A549 (cell line): ENCODE measurements at regions not wholly inside any gene's neighbourhood (a gene's known extent, or its start where the extent isn't known, plus 50 kb on each side); places are given as distances from the start of the nearest gene placed in this dataset.

Experiments
- CTCF ChIP-seq: fragments of >200 bp; sonication (Bioruptor Twin); formaldehyde crosslinking; IDR thresholded peaks from 3 replicates; pipeline ENCODE4 v1.5.1; 2016
- EP300 ChIP-seq, 2 experiments: fragments of >200 bp; sonication (Bioruptor Twin); formaldehyde crosslinking; IDR thresholded peaks; 2 replicates in 1 of 2; 3 replicates in 1 of 2; pipeline ENCODE4 v1.6.1; 2016 to 2017
- JUN ChIP-seq, 2 experiments: fragments of >200 bp; sonication (Bioruptor Twin); formaldehyde crosslinking; IDR thresholded peaks; 2 replicates in 1 of 2; 3 replicates in 1 of 2; pipeline ENCODE4 v1.6.1; 2016 to 2017
- MAZ ChIP-seq: fragments of 150-350 bp; IDR thresholded peaks from 2 replicates; pipeline ENCODE4 v1.6.1; 2014; ENCODE audit warnings: antibody characterized with exemption, low read depth, low read length, borderline replicate concordance
- POLR2A ChIP-seq: IDR thresholded peaks from 2 replicates; pipeline ENCODE4 v1.6.1; 2012; ENCODE audit warnings: mild to moderate bottlenecking, low read length
- ZC3H11A ChIP-seq: fragments of 450-650 bp; IDR thresholded peaks from 2 replicates; pipeline ENCODE4 v1.6.1; 2014; ENCODE audit warnings: antibody characterized with exemption, mild to moderate bottlenecking

- TF ChIP-seq EP300 (IDR thresholded peaks at IDR 0.05) (no peak), JUN (IDR thresholded peaks at IDR 0.05) (no peak), CTCF (no peak), MAZ (no peak), POLR2A (no peak), ZC3H11A (no peak)
Measured at GRCh38 chr4:152112190-152112589, 351.4 kb upstream of the GATB start.
